ENCODE measurements at regions not wholly inside any gene's neighbourhood (a gene's known extent, or its start where the extent isn't known, plus 50 kb on each side); places are given as distances from the start of the nearest gene placed in this dataset.

DNA sequence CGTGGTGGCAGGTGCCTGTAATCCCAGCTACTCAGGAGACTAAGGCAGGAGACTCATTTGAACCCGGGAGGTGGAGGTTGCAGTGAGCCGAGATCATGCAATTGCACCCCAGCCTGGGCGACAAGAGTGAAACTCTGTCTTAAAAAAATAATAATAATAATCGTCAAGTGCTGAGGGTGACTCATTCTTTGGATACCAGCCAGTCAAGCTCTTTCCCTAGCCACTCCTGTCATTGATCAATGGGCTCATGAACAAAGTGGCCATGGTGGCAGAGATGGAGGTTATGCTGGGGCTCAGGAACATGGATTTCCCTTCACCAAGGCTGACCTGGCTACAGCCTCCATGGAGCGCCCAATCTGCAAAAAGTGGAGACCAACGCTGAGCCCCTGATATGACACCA, 94.5 kb upstream of the HAAO start:
- DNase-seq, result no peak

- DNase-seq, result no peak
Measured at GRCh38 chr2:42882756-42883155, 90.4 kb upstream of the HAAO start.

DNA sequence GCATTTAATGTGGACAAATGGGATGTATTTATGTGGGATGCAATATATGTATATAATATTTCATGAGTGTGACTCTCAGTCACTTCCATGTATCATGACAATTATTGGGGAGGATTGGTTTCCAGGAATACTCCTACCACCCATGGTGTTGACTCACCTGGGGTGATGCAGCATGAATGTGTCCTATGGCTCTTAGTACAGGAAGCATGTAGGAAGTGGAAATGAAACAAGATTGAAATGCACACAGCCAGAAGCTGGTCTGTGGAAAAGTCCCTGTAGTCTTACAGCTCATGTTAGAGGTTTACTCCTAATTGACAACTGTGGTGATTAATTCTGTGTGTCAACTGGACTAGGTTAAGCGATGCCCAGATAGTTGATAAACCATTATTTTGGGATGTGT, 89.3 kb upstream of the HAAO start:
- no peak for DNase-seq

DNA sequence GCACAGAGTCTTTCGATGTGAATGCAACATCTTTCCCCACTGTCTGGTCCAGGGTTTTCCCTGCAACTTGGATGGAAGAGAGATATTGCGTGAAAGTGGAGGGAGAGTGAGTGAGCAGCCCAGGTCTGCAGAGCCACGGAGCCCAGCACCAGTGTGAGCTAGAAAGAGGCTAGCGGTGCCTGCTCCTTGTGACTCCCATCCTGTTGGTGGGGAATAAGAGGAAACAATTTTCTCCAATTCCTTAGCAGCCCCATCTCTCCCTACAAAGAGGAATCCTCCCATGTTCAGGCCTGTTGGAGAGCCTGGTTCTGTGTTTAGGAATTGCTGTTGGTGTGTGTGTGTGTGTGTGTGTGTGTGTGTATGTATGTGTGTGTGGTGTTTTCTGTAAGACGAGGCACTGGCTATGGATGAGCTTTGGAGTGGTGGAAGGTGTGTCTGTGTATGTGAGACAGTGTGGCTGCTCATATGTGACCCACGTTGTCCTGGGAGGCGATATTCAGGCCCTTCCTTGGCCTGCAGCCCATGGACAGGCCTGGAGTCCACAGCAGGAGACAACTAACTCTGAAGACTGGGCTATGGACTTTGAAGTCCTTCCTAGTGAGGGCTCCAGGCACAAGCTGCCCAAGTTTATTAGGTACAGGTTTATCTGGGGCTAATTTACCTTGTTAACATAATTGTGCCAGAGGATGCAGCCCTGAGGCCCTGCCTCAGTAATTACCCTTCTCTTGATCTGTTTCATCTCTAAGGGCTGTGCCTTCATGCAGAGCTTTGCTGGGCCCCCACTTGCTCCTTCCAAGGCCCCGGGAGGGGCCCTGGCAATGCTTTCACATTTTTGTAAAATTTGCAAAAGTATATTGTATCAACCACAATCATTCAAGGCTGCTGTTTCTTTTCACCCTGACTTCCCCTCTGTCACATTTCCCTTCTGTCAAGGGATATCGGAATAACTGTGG, 88.6 kb upstream of the HAAO start:
- DNase-seq, result no peak

GRCh38 chr2:42879913-42880737, 87.7 kb upstream of the HAAO start:
- DNase-seq, result no peak

DNA sequence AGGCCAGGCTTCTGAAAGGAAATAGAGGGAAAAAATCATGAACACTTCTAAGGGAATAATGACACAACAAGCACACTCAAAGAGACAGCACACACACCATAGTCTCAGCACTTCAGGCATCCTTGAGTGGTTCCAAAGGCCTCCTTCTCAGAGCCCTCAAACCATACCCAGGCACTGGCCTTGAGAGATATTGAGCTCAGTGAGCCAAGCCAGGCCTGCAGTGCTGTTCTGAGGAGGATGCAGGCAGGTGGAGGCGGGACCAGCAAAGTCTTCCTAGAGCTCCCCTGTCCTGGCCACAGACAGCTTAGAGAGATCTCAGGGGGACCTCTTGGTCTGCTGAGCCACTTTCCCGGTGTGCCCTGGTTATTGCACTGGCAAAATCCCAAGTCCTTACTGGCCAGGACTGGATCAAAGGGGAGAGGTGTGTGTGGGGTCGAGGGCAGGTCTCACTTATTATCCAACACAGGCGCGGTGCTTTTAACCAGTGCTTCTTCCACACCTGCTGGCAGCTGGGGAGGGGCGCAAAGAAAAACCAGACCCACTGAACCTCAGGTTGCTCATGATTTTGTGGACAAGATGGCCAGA, 86.8 kb upstream of the HAAO start:
- DNase-seq, result no peak

DNA sequence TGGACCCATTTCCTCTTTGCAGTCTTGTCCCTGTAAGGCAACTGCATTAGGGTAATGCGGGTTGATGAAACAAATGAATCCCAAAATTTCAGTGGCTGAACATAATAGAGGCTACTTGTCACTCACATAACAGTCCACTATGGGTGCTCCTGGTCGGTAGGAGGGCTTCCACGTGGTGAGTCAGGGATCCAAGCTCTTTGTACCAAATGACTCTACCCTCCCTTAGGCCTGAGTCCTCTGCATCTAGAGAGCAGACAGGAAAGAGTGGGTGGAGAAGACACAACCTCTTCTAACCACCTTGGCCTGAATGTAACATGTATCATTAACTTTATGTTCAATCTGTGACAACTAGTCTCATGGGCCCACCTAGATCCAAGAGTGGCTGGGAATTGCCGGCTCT, 86.2 kb upstream of the HAAO start:
- DNase-seq, result peak; percentile 43

- no peak for DNase-seq
Measured at GRCh38 chr2:42877936-42878335, 85.6 kb upstream of the HAAO start.

- no peak for DNase-seq
Measured at GRCh38 chr2:42877511-42877910, 85.1 kb upstream of the HAAO start.

DNA sequence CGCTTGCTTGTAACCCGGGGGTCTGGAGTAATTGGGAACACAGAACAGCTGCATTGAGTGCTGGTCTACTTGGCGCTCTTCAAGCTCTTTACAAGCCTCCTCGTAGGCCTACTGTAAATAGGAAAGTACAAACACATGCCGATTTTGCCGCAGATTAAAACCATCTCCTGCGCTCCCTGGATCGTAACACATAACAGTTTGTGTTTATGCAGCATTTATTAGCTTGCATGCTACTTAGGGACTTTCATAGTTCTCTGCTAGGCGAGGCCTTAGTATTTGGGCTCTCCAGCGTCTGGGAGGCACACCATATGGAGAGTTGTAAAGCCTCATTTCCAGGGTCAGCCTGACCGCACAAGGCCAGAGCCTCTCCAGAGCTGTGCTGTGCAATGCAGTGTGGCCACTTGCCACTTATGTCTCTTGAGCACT, 84.0 kb upstream of the HAAO start:
- DNase-seq, result no peak

- no peak for DNase-seq
Measured at GRCh38 chr2:42875880-42876279, 83.5 kb upstream of the HAAO start.

DNA sequence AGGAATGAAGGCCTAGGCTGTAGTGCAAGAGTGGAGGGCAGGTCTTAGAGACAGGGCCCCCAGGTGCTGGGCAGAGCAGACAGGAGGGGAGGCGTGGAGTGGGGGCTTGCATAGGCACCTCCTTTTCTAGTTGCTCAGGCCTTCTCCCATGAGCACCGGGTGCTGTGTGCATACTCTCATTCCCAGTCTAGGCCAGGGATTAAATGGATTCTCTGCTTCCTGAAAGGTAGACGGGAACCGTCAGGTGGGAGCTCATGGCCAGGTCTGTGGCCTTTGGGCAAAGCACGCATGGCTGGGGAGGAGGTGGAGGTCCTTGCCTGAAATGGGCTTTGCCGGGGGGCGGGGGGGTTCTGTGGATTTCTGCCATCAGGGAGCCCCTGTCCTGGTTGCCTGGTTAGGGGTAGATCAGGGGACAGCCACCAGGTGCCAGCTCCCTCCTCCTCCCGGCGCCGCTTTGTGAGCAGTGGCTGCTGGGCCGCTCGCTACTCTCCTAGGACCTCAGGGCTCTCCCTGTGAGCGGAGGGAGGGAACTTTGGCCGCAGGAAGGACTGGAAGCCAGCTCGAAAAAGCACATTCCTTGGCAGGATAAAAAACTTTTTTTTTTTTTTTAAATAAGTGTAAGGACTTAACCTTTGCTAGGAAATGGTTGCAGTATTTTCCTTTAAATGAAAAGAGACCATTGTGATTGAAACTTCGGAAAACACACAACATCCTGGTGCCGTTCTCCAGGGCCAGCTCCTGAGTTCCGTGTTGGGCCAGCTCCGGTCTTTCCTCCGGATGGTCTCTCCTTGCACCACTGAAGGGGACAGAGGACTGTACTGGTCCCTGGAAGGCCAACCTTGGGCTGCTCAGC, 82.8 kb upstream of the HAAO start:
- no peak for DNase-seq

DNA sequence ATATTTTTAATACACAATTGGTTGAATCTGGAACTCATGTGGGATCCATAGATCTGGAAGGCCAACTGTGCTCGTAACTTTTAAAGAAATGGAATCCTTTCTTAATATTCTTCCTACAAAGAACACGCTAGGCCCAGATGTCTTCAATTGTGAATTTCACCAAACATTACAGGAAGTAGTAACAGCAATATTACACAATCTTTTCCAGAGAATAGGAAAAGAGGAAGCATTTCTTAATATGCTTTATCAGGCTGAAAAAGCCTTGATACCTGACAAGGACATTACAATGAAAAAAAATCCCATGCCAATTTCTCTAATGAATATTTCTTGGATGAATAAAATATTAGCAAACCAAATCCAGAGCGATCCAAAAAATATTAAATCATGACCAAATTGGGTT, 80.3 kb upstream of the HAAO start:
- DNase-seq, result no peak

- no peak for DNase-seq
Measured at GRCh38 chr2:42871372-42871771, 79.0 kb upstream of the HAAO start.

GRCh38 chr2:42868874-42869273, 76.5 kb upstream of the HAAO start:
- no peak for DNase-seq

DNA sequence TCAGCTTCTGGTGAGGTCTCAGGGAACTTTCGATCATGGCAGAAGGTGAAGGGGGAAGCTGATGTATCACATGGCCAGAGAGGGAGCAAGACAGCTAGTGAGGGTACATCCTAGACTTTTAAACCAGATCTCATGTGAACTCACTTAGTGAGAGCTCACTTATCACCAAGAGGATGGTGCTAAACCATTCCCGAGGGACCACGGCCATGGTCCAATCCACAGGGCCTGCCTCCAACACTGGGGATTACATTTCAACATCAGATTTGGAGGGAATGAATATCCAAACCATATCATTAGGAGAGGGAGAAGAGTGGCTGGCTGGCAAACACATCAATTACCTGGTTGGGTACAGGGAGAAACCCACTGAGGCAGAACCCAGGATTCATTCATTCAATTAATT, 75.7 kb upstream of the HAAO start:
- DNase-seq, result no peak

DNA sequence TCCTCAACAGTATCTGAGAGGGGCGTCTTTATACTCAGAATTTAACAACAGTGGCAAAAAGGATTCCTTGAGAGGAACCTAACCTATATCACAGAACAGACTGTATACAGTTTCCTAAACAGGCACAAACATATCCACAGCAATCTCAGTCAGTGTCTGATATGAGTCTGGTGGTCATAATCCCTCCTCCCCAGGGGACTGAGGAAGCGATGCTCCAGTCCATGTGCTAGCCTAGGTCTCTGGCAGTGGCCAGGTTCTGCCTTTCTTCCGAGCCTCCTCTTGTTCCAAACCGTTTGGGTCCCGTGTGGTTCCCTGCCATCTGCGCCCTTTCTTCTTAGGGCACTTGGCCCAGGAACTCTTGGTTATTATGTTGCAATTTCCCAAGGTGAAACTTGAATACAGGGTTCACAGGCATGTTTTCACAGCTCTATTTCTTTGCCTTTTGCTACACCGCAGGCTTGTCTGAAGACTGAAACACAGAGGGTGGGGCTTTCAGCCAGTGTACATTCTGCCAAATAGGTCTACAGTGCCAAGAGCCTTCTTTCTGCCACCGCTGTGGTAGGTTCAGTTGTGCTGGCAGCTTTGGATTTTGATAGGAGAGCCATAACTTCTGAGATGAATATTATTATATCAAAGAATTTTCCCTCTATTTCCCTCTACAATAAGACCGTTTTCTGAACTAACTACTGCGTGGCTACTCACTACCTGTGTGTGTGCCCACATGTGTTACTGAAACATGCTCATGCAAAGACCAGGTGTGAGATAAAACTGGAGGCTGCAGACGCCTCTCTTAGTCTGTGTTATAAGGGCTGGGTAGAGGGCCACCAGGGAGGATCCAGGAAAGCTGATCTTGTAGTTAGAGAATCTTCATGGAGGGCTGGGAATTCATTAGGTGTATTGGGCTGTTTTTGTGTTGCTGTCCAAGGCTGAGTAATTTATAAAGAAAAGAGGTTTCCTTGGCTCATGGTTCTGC, 75.0 kb upstream of the HAAO start:
- no peak for DNase-seq

GRCh38 chr2:42865884-42866881, 73.8 kb upstream of the HAAO start:
- no peak for DNase-seq

- DNase-seq, result no peak
Measured at GRCh38 chr2:42864641-42865280, 72.4 kb upstream of the HAAO start.

DNA sequence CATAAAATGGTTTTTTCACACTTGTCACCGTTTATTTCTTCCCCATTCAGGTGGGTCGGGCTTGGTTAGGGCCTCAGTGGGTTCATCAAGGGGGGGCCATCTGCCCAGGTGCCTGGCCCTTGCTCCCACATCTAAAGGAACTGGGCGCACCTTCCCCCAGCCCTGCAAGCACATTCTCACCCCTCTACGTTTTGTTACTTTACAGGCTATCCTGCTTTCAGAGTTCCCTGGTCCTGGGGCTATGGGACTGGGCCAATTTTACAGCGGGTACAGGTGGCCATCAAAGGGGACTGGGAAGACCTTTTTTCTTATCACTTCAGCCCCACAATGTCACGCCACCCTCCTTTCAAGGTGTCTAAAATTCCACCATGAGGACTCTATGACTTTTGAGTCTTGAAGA, 71.8 kb upstream of the HAAO start:
- no peak for DNase-seq
